ENCODE measurements at regions not wholly inside any gene's neighbourhood (a gene's known extent, or its start where the extent isn't known, plus 50 kb on each side); places are given as distances from the start of the nearest gene placed in this dataset.

DNA sequence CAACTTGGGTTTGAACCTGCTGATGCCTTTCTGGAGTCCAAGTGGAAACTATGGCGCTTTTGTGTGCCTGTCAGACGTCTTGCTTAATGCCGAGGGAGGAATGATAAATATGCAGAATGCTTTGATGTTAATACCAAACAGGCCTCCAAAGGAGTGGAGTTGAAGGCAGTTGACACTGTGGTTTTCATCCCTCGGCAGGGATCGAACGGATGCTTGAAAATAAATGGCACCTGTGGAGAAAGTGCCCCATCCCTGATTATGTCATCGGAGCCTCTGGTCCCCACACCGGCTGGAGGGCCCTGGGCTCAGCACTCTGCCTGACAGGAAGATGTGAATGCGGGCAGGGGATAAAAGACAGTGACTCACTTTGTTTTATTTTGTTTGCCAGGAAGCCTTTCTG, 148.7 kb upstream of the GPR26 start:
- FAIRE-seq (no peak), DNase-seq (ENCODE audit: low read depth, low spot score) (no peak)
- TF ChIP-seq, protein P1, sequence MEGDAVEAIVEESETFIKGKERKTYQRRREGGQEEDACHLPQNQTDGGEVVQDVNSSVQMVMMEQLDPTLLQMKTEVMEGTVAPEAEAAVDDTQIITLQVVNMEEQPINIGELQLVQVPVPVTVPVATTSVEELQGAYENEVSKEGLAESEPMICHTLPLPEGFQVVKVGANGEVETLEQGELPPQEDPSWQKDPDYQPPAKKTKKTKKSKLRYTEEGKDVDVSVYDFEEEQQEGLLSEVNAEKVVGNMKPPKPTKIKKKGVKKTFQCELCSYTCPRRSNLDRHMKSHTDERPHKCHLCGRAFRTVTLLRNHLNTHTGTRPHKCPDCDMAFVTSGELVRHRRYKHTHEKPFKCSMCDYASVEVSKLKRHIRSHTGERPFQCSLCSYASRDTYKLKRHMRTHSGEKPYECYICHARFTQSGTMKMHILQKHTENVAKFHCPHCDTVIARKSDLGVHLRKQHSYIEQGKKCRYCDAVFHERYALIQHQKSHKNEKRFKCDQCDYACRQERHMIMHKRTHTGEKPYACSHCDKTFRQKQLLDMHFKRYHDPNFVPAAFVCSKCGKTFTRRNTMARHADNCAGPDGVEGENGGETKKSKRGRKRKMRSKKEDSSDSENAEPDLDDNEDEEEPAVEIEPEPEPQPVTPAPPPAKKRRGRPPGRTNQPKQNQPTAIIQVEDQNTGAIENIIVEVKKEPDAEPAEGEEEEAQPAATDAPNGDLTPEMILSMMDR (IDR thresholded peaks at IDR 0.05; ENCODE audit: extremely low read depth in 1 of 2, insufficient read depth in 1 of 2, low read depth in 1 of 2, low read length in 2 of 2): no peak
- TF ChIP-seq GATA2 (IDR thresholded peaks at IDR 0.05; ENCODE audit: insufficient read depth, insufficient read length, low read depth, low read length): no peak
- no peak for TF ChIP-seq FOS (IDR thresholded peaks at IDR 0.05; ENCODE audit: borderline replicate concordance, insufficient read depth, low read length)
- TF ChIP-seq MYC (IDR thresholded peaks at IDR 0.05; ENCODE audit: low read depth, low read length): no peak
- no peak for TF ChIP-seq EZH2 (IDR thresholded peaks at IDR 0.05; ENCODE audit: borderline replicate concordance, low read depth, low read length, severe bottlenecking)
- TF ChIP-seq, protein P2, sequence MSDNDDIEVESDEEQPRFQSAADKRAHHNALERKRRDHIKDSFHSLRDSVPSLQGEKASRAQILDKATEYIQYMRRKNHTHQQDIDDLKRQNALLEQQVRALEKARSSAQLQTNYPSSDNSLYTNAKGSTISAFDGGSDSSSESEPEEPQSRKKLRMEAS (IDR thresholded peaks at IDR 0.05; ENCODE audit: insufficient read depth, insufficient read length): no peak
- no peak for TF ChIP-seq POLR2AphosphoS5 (IDR thresholded peaks at IDR 0.05; ENCODE audit: insufficient read depth, low read depth, low read length)
- no peak for TF ChIP-seq JUN (IDR thresholded peaks at IDR 0.05; ENCODE audit: borderline replicate concordance, insufficient read depth, insufficient read length, low read depth)
- no peak for TF ChIP-seq POLR2A (IDR thresholded peaks at IDR 0.05; ENCODE audit: low read depth, low read length)
- no peaks in the 10 kb centered on the region for H3K27me3 ChIP-seq (ENCODE audit: control insufficient read depth in 2 of 2, insufficient read depth in 2 of 2, low read length in 2 of 2)
- dilution Hi-C loops (cut with MboI; ENCODE audit: extremely low pct_ligation_motif_present, low sequenced_read_pairs) (no loop called here), intact Hi-C loops (cut with micrococcal nuclease) (no loop called here)
- no peaks in the 10 kb centered on the region for H4K20me1 ChIP-seq (replicated peaks; ENCODE audit: control insufficient read depth, extremely low read depth, insufficient read depth, low read length)
- BruUV-seq (replicated peaks): no TSS peak
- ChIA-PET POLR2A (no interaction called here), CTCF (no interaction called here)
- no peaks in the 10 kb centered on the region for H3K36me3 ChIP-seq (ENCODE audit: control insufficient read depth in 2 of 2, extremely low read depth in 1 of 2, insufficient read depth in 2 of 2, low read length in 2 of 2)
- no peak overlapping the region for H2AFZ ChIP-seq (ENCODE audit: low read depth, low read length)
- no peaks in the 10 kb centered on the region for H3K9me1 ChIP-seq (replicated peaks; ENCODE audit: control insufficient read depth, extremely low read depth, insufficient read depth, low read length)
- H3K4me3 ChIP-seq (replicated peaks in 1 of 3; ENCODE audit: insufficient read depth in 1 of 3, low read depth in 1 of 3, low read length in 3 of 3): no peak overlapping the region
- no peaks in the 10 kb centered on the region for H3K79me2 ChIP-seq (ENCODE audit: control insufficient read depth, insufficient read depth, low read length)
- H3K9me3 ChIP-seq (replicated peaks; ENCODE audit: control insufficient read depth, insufficient read depth, low read length): no peaks in the 10 kb centered on the region
- H3K27ac ChIP-seq (ENCODE audit: insufficient read depth, low read depth, low read length): no peak overlapping the region
- H3K4me1 ChIP-seq (ENCODE audit: control insufficient read depth, extremely low read depth, insufficient read depth, low read length): no peaks in the 10 kb centered on the region
- H3K4me2 ChIP-seq (ENCODE audit: insufficient read depth, low read length): no peak overlapping the region
- no peak overlapping the region for H3K9ac ChIP-seq (replicated peaks; ENCODE audit: extremely low read depth, insufficient read depth, low read length)
